Dedifferentiated amniotic fluid mesenchymal stem cell (primary cell): ENCODE measurements at regions not wholly inside any gene's neighbourhood (a gene's known extent, or its start where the extent isn't known, plus 50 kb on each side); places are given as distances from the start of the nearest gene placed in this dataset.

Experiments
- DNase-seq: peaks from one replicate; pipeline ENCODE4 v3.0.0-alpha.2; 2016; ENCODE audit errors: extremely low spot score

DNA sequence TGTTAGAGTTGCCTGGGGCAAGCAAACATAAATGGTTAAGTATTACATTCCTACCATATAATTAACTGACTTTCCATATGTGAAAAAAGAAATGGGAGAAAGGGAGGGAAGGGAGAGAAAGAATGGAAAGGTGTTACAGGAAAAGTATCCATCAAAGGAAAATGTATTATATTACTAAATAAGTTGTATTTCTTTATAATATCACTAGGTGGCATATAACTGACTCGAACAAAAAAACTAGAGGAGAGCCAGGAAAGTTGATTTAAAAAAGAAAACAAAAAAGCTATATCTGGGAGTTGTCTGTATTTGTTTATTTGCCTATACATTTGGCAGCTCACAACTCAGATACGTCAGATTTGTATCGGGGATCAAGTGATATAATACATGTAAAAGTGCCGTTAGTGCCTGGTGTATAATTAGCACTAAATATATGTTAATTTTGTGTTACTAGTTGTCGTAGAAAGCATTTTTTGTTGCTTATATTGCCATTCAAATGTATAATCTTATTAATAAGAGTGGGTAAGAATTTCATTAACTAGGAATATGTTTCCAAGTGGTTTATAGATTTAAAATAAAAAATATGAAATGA is 59.6 kb upstream of the ADAMTS19 start:
- DNase-seq = peak; percentile 54

DNA sequence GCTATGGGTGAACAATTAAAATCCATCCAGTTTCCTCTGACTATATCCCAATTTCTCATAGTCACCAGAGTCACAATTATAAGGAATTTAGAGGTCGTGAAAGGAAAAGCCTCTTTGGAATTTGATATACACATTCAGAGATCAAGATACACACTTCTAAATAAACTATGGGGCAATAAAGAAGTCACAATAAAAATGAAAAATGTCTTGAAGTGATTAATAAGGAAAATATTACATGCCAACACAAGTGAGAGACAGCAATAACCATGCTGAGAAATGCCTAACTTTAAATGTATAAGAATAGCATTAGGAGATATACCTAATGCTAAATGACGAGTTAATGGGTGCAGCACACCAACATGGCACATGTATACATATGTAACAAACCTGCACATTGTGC is 54.9 kb upstream of the ADAMTS19 start:
- no peak for DNase-seq

DNA sequence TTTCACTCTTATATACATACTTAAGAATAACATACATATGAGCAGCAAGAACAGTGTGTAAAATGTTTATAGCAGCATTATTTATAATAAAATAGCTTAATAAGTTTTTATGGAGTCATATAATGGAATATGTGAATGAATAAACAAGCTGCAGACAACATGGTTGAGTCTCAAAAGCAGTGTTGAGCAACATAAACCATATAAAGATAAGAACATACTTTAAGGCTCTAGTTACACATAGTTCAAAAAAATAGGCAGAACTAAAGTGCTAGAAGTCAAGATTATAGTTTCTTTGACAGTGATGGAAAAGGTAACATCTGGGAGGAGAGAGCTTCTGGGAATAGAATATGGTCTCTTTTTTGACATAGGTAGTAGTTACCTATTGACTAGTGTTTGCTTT is 53.7 kb upstream of the ADAMTS19 start:
- no peak for DNase-seq
